HEK293 (cell line): ENCODE measurements at regions not wholly inside any gene's neighbourhood (a gene's known extent, or its start where the extent isn't known, plus 50 kb on each side); places are given as distances from the start of the nearest gene placed in this dataset.

Source experiments
- CTCF ChIA-PET: fragments of 350-600 bp; formaldehyde crosslinking; extraction: SDS; loops from one replicate; lab custom pipeline; 2021; ENCODE audit warnings: antibody characterized with exemption; lab: Yijun Ruan, JAX
- POLR2A ChIA-PET: fragments of 300-600 bp; formaldehyde crosslinking; extraction: SDS; loops from one replicate; lab custom pipeline; 2020; ENCODE audit warnings: antibody characterized with exemption, inconsistent platforms; lab: Yijun Ruan, JAX
- H3K27ac ChIP-seq: fragments of 200-500 bp; sonication (Bioruptor generic); 2 replicates; pipeline ENCODE4 v1.5.1; 2014; ENCODE audit warnings: low read depth, low read length, control low read depth, inconsistent platforms; ENCODE audit errors: extremely low read depth
- H3K36me3 ChIP-seq, 2 experiments: fragments of 200-500 bp in 1 of 2; sonication (Bioruptor generic) in 1 of 2; 1 replicate in 1 of 2; 2 replicates in 1 of 2; pipeline ENCODE4 v1.5.1; 2014 to 2017; ENCODE audit warnings: inconsistent platforms in 2 of 2, low read length in 2 of 2; ENCODE audit not compliant: control insufficient read depth in 2 of 2, insufficient read depth in 1 of 2
- H3K4me1 ChIP-seq: fragments of 200-500 bp; sonication (Bioruptor generic); 2 replicates; pipeline ENCODE4 v1.5.1; 2014; ENCODE audit warnings: mild to moderate bottlenecking, low read length, inconsistent platforms; ENCODE audit not compliant: control insufficient read depth, insufficient read depth
- H3K4me3 ChIP-seq: 2 replicates; pipeline ENCODE4 v1.5.1; 2011; ENCODE audit warnings: low read depth, mild to moderate bottlenecking, control low read depth, low read length, moderate library complexity
- H3K9me3 ChIP-seq: fragments of 200-500 bp; sonication (Bioruptor generic); 2 replicates; pipeline ENCODE4 v1.5.1; 2014; ENCODE audit warnings: low read depth, low read length, inconsistent platforms; ENCODE audit not compliant: control insufficient read depth, insufficient read depth
- BCL6B ChIP-seq: fragments of 450-650 bp; formaldehyde crosslinking; IDR thresholded peaks from 2 replicates; pipeline ENCODE4 v1.5.1; 2017; ENCODE audit warnings: missing biosample characterization, missing genetic modification characterization
- FEZF1 ChIP-seq: fragments of 450-650 bp; formaldehyde crosslinking; IDR thresholded peaks from 2 replicates; pipeline ENCODE4 v1.5.1; 2016; ENCODE audit warnings: missing biosample characterization, missing genetic modification characterization
- GFI1B ChIP-seq: fragments of 450-650 bp; formaldehyde crosslinking; IDR thresholded peaks from 2 replicates; pipeline ENCODE4 v1.5.1; 2016; ENCODE audit warnings: missing biosample characterization, missing genetic modification characterization
- GLIS1 ChIP-seq: fragments of 450-650 bp; formaldehyde crosslinking; IDR thresholded peaks from 2 replicates; pipeline ENCODE4 v1.5.1; 2016; ENCODE audit warnings: missing biosample characterization, missing genetic modification characterization
- HOXA7 ChIP-seq: sonication (generic); formaldehyde crosslinking; IDR thresholded peaks from 2 replicates; pipeline ENCODE4 v1.8.1; 2022; ENCODE audit warnings: missing genetic modification reagents, borderline replicate concordance
- SALL2 ChIP-seq: fragments of 450-650 bp; formaldehyde crosslinking; IDR thresholded peaks from 2 replicates; pipeline ENCODE4 v1.5.0; 2017; ENCODE audit warnings: missing biosample characterization, mild to moderate bottlenecking, missing genetic modification characterization, borderline replicate concordance
- ZBTB20 ChIP-seq: fragments of 450-650 bp; formaldehyde crosslinking; IDR thresholded peaks from 2 replicates; pipeline ENCODE4 v1.5.1; 2016; ENCODE audit warnings: missing biosample characterization, missing genetic modification characterization
- ZFHX2 ChIP-seq: fragments of 450-650 bp; formaldehyde crosslinking; conservative IDR thresholded peaks from 2 replicates; pipeline ENCODE4 v1.5.1; 2016; ENCODE audit warnings: missing biosample characterization, missing genetic modification characterization
- ZNF133 ChIP-seq: fragments of 450-650 bp; formaldehyde crosslinking; IDR thresholded peaks from 2 replicates; pipeline ENCODE4 v1.5.1; 2016; ENCODE audit warnings: missing biosample characterization, missing genetic modification characterization
- ZNF16 ChIP-seq: fragments of 450-650 bp; formaldehyde crosslinking; IDR thresholded peaks from 2 replicates; pipeline ENCODE4 v1.5.1; 2016; ENCODE audit warnings: low read depth, missing biosample characterization, missing genetic modification characterization
- ZNF175 ChIP-seq: fragments of 450-650 bp; formaldehyde crosslinking; IDR thresholded peaks from 2 replicates; pipeline ENCODE4 v1.5.1; 2016; ENCODE audit warnings: missing biosample characterization, missing genetic modification characterization
- ZNF202 ChIP-seq: fragments of 450-650 bp; formaldehyde crosslinking; IDR thresholded peaks from 2 replicates; pipeline ENCODE4 v1.5.1; 2016; ENCODE audit warnings: missing biosample characterization, missing genetic modification characterization, borderline replicate concordance
- ZNF223 ChIP-seq: fragments of 450-650 bp; formaldehyde crosslinking; IDR thresholded peaks from 2 replicates; pipeline ENCODE4 v1.5.1; 2016; ENCODE audit warnings: missing biosample characterization, missing genetic modification characterization
- ZNF324 ChIP-seq: fragments of 450-650 bp; formaldehyde crosslinking; IDR thresholded peaks from 2 replicates; pipeline ENCODE4 v1.5.1; 2016; ENCODE audit warnings: missing biosample characterization, missing genetic modification characterization
- ZNF37A ChIP-seq: fragments of 450-650 bp; IDR thresholded peaks from 2 replicates; pipeline ENCODE4 v1.5.1; 2018; ENCODE audit warnings: missing biosample characterization, missing genetic modification characterization
- ZNF510 ChIP-seq: fragments of 450-650 bp; formaldehyde crosslinking; IDR thresholded peaks from 2 replicates; pipeline ENCODE4 v1.5.1; 2018; ENCODE audit warnings: mild to moderate bottlenecking, missing genetic modification characterization, missing biosample characterization; ENCODE audit not compliant: insufficient replicate concordance
- ZNF548 ChIP-seq: fragments of 450-650 bp; formaldehyde crosslinking; IDR thresholded peaks from 2 replicates; pipeline ENCODE4 v1.5.1; 2016; ENCODE audit warnings: missing biosample characterization, missing genetic modification characterization
- ZNF558 ChIP-seq: fragments of 450-650 bp; formaldehyde crosslinking; IDR thresholded peaks from 2 replicates; pipeline ENCODE4 v1.5.1; 2016; ENCODE audit warnings: missing biosample characterization, missing genetic modification characterization
- ZNF571 ChIP-seq: fragments of 450-650 bp; formaldehyde crosslinking; IDR thresholded peaks from 2 replicates; pipeline ENCODE4 v1.5.0; 2017; ENCODE audit warnings: missing biosample characterization, missing genetic modification characterization
- ZNF747 ChIP-seq: fragments of 450-650 bp; formaldehyde crosslinking; IDR thresholded peaks from 2 replicates; pipeline ENCODE4 v1.5.1; 2016; ENCODE audit warnings: missing biosample characterization, missing genetic modification characterization
- ZNF843 ChIP-seq: fragments of 450-650 bp; formaldehyde crosslinking; IDR thresholded peaks from 2 replicates; pipeline ENCODE4 v1.5.1; 2016; ENCODE audit warnings: missing biosample characterization, missing genetic modification characterization
- ZSCAN23 ChIP-seq: fragments of 450-650 bp; formaldehyde crosslinking; IDR thresholded peaks from 2 replicates; pipeline ENCODE4 v1.5.1; 2016; ENCODE audit warnings: missing biosample characterization, missing genetic modification characterization
- TF ChIP-seq, protein P1 (sequence below): fragments of 450-650 bp; formaldehyde crosslinking; IDR thresholded peaks from 2 replicates; pipeline ENCODE4 v1.5.1; 2016; ENCODE audit warnings: missing biosample characterization, missing genetic modification characterization
- TF ChIP-seq, protein P2 (sequence below): fragments of 450-650 bp; formaldehyde crosslinking; IDR thresholded peaks from 2 replicates; pipeline ENCODE4 v1.5.1; 2017; ENCODE audit warnings: missing biosample characterization, mild to moderate bottlenecking, missing genetic modification characterization, moderate library complexity

GRCh38 chr1:101301446-101302057 lies 64.7 kb downstream of the S1PR1 start:
- POLR2A ChIA-PET: no interaction called here
- Histone ChIP-seq H3K36me3 (no peaks in the 10 kb centered on the region), H3K4me1 (no peaks in the 10 kb centered on the region), H3K4me3 (no peak overlapping the region), H3K27ac (no peak overlapping the region), H3K9me3 (no peaks in the 10 kb centered on the region)
- CTCF ChIA-PET: interaction anchor here (1.7 to 2.2 kb wide), 3 partner anchors 8 to 14 kb away, joined by 8 to 15 read pairs (median 8); no protein-coding TSS in a partner anchor
- no peak for TF ChIP-seq ZNF175 (tag by site-specific recombination)

DNA sequence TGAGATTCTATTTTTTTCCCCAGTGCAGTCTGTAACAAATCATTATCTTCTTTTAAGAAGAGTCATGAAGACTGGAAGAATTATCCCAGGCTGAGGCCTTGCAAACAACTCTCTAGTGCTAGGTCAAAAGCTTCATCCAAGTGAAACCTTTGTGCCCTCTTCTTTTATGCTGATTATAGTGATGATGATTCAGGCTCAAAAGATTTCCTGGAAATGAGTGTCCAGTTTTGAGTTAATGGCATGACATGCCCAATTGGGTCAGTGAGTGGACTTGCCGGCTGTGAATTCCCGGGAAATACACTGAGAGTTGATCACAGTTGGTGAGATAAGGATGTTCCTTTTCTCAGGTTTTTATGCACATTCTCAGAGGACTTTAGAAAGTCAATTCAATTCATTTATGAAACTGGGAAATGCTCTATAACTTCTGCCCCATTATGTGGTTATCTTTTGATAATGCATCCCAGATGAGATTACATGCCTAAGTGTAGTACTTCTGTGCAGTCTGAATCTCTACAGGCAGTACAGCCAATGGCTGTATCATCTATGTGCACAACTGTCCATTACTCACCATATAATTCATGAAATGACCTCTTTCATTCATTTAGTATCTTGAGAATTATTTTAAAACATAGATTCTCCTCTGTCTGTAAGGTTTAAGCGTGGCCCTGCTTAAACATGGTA lies 66.2 kb downstream of the S1PR1 start:
- ChIA-PET CTCF (interaction anchor here (1.7 kb wide), 1 partner anchor 15 kb away, joined by 8 read pairs; no protein-coding TSS in a partner anchor), POLR2A (no interaction called here)
- H3K36me3 ChIP-seq: no peaks in the 10 kb centered on the region
- no peak overlapping the region for H3K27ac ChIP-seq
- H3K9me3 ChIP-seq: no peaks in the 10 kb centered on the region
- no peak for TF ChIP-seq FEZF1 (tag by site-specific recombination)
- no peak for TF ChIP-seq ZNF223 (tag by site-specific recombination)
- TF ChIP-seq GLIS1 (tag by site-specific recombination): no peak
- no peak for TF ChIP-seq GFI1B (tag by site-specific recombination)
- TF ChIP-seq ZNF37A (tag by site-specific recombination): no peak
- H3K4me1 ChIP-seq: no peaks in the 10 kb centered on the region
- no peak overlapping the region for H3K4me3 ChIP-seq

- Histone ChIP-seq H3K27ac (no peak overlapping the region), H3K4me3 (no peak overlapping the region), H3K36me3 (no peaks in the 10 kb centered on the region)
- CTCF ChIA-PET: interaction anchor here (0.5 to 3.8 kb wide), 11 partner anchors 8 to 619 kb away, joined by 3 to 41 read pairs (median 12); no protein-coding TSS in a partner anchor
- TF ChIP-seq ZBTB20 (tag by site-specific recombination) (no peak), ZFHX2 (tag by site-specific recombination) (no peak), ZNF324 (no peak), ZNF843 (no peak), ZNF202 (no peak)
- TF ChIP-seq, protein P1, sequence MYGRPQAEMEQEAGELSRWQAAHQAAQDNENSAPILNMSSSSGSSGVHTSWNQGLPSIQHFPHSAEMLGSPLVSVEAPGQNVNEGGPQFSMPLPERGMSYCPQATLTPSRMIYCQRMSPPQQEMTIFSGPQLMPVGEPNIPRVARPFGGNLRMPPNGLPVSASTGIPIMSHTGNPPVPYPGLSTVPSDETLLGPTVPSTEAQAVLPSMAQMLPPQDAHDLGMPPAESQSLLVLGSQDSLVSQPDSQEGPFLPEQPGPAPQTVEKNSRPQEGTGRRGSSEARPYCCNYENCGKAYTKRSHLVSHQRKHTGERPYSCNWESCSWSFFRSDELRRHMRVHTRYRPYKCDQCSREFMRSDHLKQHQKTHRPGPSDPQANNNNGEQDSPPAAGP: no peak
- TF ChIP-seq, all 188 proteins: peak for 0
- H3K4me1 ChIP-seq: no peaks in the 10 kb centered on the region
- POLR2A ChIA-PET: no interaction called here
- H3K9me3 ChIP-seq: no peaks in the 10 kb centered on the region
These were observed 71.3 kb downstream of the S1PR1 start for GRCh38 chr1:101307985-101308689.

GRCh38 chr1:101308935-101309333 lies 72.1 kb downstream of the S1PR1 start:
- Histone ChIP-seq H3K4me3 (no peak overlapping the region), H3K4me1 (no peaks in the 10 kb centered on the region), H3K27ac (no peak overlapping the region), H3K9me3 (no peaks in the 10 kb centered on the region), H3K36me3 (no peaks in the 10 kb centered on the region)
- POLR2A ChIA-PET: interaction anchor here (0.8 to 1.0 kb wide), 2 partner anchors 48 to 73 kb away, joined by 3 read pairs; no protein-coding TSS in a partner anchor
- CTCF ChIA-PET: interaction anchor here (0.6 to 3.8 kb wide), 36 partner anchors 9 to 1417 kb away, joined by 3 to 41 read pairs (median 4); no protein-coding TSS in a partner anchor
- TF ChIP-seq BCL6B (tag by site-specific recombination): no peak
- TF ChIP-seq, protein P2, sequence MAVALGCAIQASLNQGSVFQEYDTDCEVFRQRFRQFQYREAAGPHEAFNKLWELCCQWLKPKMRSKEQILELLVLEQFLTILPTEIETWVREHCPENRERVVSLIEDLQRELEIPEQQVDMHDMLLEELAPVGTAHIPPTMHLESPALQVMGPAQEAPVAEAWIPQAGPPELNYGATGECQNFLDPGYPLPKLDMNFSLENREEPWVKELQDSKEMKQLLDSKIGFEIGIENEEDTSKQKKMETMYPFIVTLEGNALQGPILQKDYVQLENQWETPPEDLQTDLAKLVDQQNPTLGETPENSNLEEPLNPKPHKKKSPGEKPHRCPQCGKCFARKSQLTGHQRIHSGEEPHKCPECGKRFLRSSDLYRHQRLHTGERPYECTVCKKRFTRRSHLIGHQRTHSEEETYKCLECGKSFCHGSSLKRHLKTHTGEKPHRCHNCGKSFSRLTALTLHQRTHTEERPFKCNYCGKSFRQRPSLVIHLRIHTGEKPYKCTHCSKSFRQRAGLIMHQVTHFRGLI: no peak
- TF ChIP-seq ZNF133 (tag by site-specific recombination): no peak
- TF ChIP-seq ZNF747: no peak
- no peak for TF ChIP-seq SALL2
- TF ChIP-seq ZNF558 (tag by site-specific recombination): no peak
- TF ChIP-seq ZNF16: no peak
- TF ChIP-seq HOXA7 (CRISPR knock-in tag): no peak
- TF ChIP-seq ZNF571 (tag by site-specific recombination): no peak
- no peak for TF ChIP-seq ZNF548 (tag by site-specific recombination)
- no peak for TF ChIP-seq ZSCAN23 (tag by site-specific recombination)
- TF ChIP-seq ZNF510 (tag by site-specific recombination): no peak
